Thoracic aorta (tissue), 2 donors: ENCODE measurements at regions not wholly inside any gene's neighbourhood (a gene's known extent, or its start where the extent isn't known, plus 50 kb on each side); places are given as distances from the start of the nearest gene placed in this dataset.

Source experiments
- ATAC-seq: fragments of 150-250 bp; one replicate; pipeline ENCODE4 v1.8.0; 2017; ENCODE audit warnings: low read depth; ENCODE audit not compliant: insufficient number of reproducible peaks, low FRiP score
- DNase-seq: peaks from one replicate; pipeline ENCODE4 v3.0.0-alpha.2; 2020; ENCODE audit warnings: low spot score
- H3K27ac ChIP-seq, 2 donors: fragments of 200-600 bp; sonication (generic); 1 replicate in 1 of 2; 2 replicates in 1 of 2; pipeline ENCODE4 v1.5.1; 2016; ENCODE audit warnings: mild to moderate bottlenecking in 2 of 2, moderate library complexity in 2 of 2
- H3K27me3 ChIP-seq: fragments of 200-600 bp; sonication (generic); replicated peaks from 2 replicates; pipeline ENCODE4 v1.6.0; 2016; ENCODE audit warnings: mild to moderate bottlenecking; ENCODE audit not compliant: insufficient read depth
- H3K36me3 ChIP-seq: fragments of 200-600 bp; sonication (generic); one replicate; pipeline ENCODE4 v1.5.1; 2016
- H3K4me1 ChIP-seq, 2 donors: fragments of 200-600 bp; sonication (generic); 1 replicate in 1 of 2; 2 replicates in 1 of 2; pipeline versions ENCODE4 v1.5.1 to v1.6.0; 2016; ENCODE audit warnings: low read depth in 2 of 2, mild to moderate bottlenecking in 1 of 2; ENCODE audit not compliant: control insufficient read depth in 1 of 2
- H3K4me3 ChIP-seq: fragments of 200-600 bp; sonication (generic); 2 replicates; pipeline ENCODE4 v1.5.1; 2016; ENCODE audit warnings: mild to moderate bottlenecking
- H3K9me3 ChIP-seq: fragments of 200-600 bp; sonication (generic); 2 replicates; pipeline ENCODE4 v1.5.1; 2016
- CTCF ChIP-seq: fragments of 200-600 bp; sonication (generic); IDR thresholded peaks from one replicate; pipeline ENCODE4 v1.5.1; 2019; ENCODE audit warnings: antibody characterized with exemption

- Histone ChIP-seq H3K4me1 (no peaks in the 10 kb centered on the region), H3K36me3 (no peaks in the 10 kb centered on the region), H3K9me3 (no peaks in the 10 kb centered on the region), H3K27me3 (no peaks in the 10 kb centered on the region), H3K27ac (no peak overlapping the region), H3K4me3 (no peak overlapping the region)
- DNase-seq (no peak), ATAC-seq (no peak)
- no peak for TF ChIP-seq CTCF
Observed at GRCh38 chr12:97209997-97210396, 252.6 kb upstream of the RMST start.

- ATAC-seq (no peak), DNase-seq (no peak)
- Histone ChIP-seq H3K9me3 (no peaks in the 10 kb centered on the region), H3K27me3 (no peaks in the 10 kb centered on the region), H3K27ac (no peak overlapping the region), H3K4me1 (no peaks in the 10 kb centered on the region), H3K36me3 (no peaks in the 10 kb centered on the region), H3K4me3 (no peak overlapping the region)
- TF ChIP-seq CTCF: no peak
Observed at GRCh38 chr12:97211416-97211930, 251.1 kb upstream of the RMST start.

- Histone ChIP-seq H3K9me3 (no peaks in the 10 kb centered on the region), H3K4me3 (no peak overlapping the region), H3K36me3 (no peaks in the 10 kb centered on the region), H3K4me1 (no peaks in the 10 kb centered on the region), H3K27me3 (no peaks in the 10 kb centered on the region), H3K27ac (no peak overlapping the region)
- DNase-seq: no peak
- no peak for ATAC-seq
- TF ChIP-seq CTCF: no peak
Observed at GRCh38 chr12:97216848-97217247, 245.8 kb upstream of the RMST start.

GRCh38 chr12:97222391-97222790 is 240.2 kb upstream of the RMST start:
- no peak overlapping the region for H3K27ac ChIP-seq
- ATAC-seq: no peak
- H3K27me3 ChIP-seq: no peaks in the 10 kb centered on the region
- TF ChIP-seq CTCF: no peak
- H3K4me1 ChIP-seq: no peaks in the 10 kb centered on the region
- H3K4me3 ChIP-seq: no peak overlapping the region
- no peaks in the 10 kb centered on the region for H3K36me3 ChIP-seq
- no peaks in the 10 kb centered on the region for H3K9me3 ChIP-seq
- DNase-seq: no peak

GRCh38 chr12:97223419-97223818 is 239.2 kb upstream of the RMST start:
- Histone ChIP-seq H3K4me3 (no peak overlapping the region), H3K27me3 (no peaks in the 10 kb centered on the region), H3K36me3 (no peaks in the 10 kb centered on the region), H3K4me1 (no peaks in the 10 kb centered on the region), H3K9me3 (no peaks in the 10 kb centered on the region), H3K27ac (no peak overlapping the region)
- TF ChIP-seq CTCF: no peak
- ATAC-seq (no peak), DNase-seq (no peak)
